ENCODE measurements at regions not wholly inside any gene's neighbourhood (a gene's known extent, or its start where the extent isn't known, plus 50 kb on each side); places are given as distances from the start of the nearest gene placed in this dataset.

GRCh38 chr4:3352941-3353594 is 60.2 kb downstream of the RGS12 start:
- no peak for DNase-seq
- Histone ChIP-seq H3K9me2 (no peaks in the 10 kb centered on the region), H3K4me1 (ENCODE audit: control insufficient read depth in 1 of 2, insufficient read depth in 2 of 2, low read depth in 1 of 2, low read length in 1 of 2) (peaks cover 0 to 4% of the 10 kb centered on the region in 2 experiments; a peak in 1 of 4 replicates), H3K4me3 (ENCODE audit: low read depth in 2 of 2, low read length in 1 of 2) (no peak overlapping the region), H3K36me3 (replicated peaks in 1 of 2; ENCODE audit: control insufficient read depth in 1 of 2, insufficient read depth in 2 of 2, low read length in 1 of 2) (peaks cover 0 to 19% of the 10 kb centered on the region in 2 experiments), H3F3A (replicated peaks; ENCODE audit: insufficient read depth) (peaks cover 11% of the 10 kb centered on the region), H3K4me2 (no peak overlapping the region), H4K20me1 (ENCODE audit: insufficient read depth) (peaks cover 5% of the 10 kb centered on the region; the same call in 1 of the 2 replicates), H3K9me3 (no peaks in the 10 kb centered on the region), H3K79me2 (ENCODE audit: insufficient read depth) (peaks cover 19% of the 10 kb centered on the region; the same call in 1 of the 2 replicates), H3K27ac (ENCODE audit: low read depth in 2 of 2, low read length in 1 of 2) (no peak overlapping the region), H3K9ac (no peak overlapping the region), H2AFZ (ENCODE audit: low read depth) (no peak overlapping the region), H3K27me3 (ENCODE audit: insufficient read depth) (no peaks in the 10 kb centered on the region)
- no peak for TF ChIP-seq FOXM1 (IDR thresholded peaks at IDR 0.05; ENCODE audit: low read depth)
- TF ChIP-seq CTCF (IDR thresholded peaks at IDR 0.05) = no peak
- TF ChIP-seq MAX (IDR thresholded peaks at IDR 0.05; ENCODE audit: low read depth) = no peak
- TF ChIP-seq RCOR1 (IDR thresholded peaks at IDR 0.05; ENCODE audit: low read length) = no peak
- no peak for TF ChIP-seq FOXJ3 (CRISPR knock-in tag; IDR thresholded peaks at IDR 0.05)
- no peak for TF ChIP-seq TEAD4 (IDR thresholded peaks at IDR 0.05; ENCODE audit: borderline replicate concordance, insufficient read depth)
- TF ChIP-seq, protein P1, sequence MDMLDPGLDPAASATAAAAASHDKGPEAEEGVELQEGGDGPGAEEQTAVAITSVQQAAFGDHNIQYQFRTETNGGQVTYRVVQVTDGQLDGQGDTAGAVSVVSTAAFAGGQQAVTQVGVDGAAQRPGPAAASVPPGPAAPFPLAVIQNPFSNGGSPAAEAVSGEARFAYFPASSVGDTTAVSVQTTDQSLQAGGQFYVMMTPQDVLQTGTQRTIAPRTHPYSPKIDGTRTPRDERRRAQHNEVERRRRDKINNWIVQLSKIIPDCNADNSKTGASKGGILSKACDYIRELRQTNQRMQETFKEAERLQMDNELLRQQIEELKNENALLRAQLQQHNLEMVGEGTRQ (IDR thresholded peaks at IDR 0.05; ENCODE audit: borderline replicate concordance, low read depth, low read length) = no peak
- TF ChIP-seq, protein P2, sequence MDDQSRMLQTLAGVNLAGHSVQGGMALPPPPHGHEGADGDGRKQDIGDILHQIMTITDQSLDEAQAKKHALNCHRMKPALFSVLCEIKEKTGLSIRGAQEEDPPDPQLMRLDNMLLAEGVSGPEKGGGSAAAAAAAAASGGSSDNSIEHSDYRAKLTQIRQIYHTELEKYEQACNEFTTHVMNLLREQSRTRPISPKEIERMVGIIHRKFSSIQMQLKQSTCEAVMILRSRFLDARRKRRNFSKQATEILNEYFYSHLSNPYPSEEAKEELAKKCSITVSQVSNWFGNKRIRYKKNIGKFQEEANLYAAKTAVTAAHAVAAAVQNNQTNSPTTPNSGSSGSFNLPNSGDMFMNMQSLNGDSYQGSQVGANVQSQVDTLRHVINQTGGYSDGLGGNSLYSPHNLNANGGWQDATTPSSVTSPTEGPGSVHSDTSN (IDR thresholded peaks at IDR 0.05) = no peak
- no peak for TF ChIP-seq USF1 (IDR thresholded peaks at IDR 0.05; ENCODE audit: borderline replicate concordance, low read depth)
- no peak for TF ChIP-seq TAF1 (IDR thresholded peaks at IDR 0.05; ENCODE audit: borderline replicate concordance, low read depth, low read length)
- no peak for TF ChIP-seq MEF2A (IDR thresholded peaks at IDR 0.05; ENCODE audit: borderline replicate concordance, low read depth)
- TF ChIP-seq, protein P3, sequence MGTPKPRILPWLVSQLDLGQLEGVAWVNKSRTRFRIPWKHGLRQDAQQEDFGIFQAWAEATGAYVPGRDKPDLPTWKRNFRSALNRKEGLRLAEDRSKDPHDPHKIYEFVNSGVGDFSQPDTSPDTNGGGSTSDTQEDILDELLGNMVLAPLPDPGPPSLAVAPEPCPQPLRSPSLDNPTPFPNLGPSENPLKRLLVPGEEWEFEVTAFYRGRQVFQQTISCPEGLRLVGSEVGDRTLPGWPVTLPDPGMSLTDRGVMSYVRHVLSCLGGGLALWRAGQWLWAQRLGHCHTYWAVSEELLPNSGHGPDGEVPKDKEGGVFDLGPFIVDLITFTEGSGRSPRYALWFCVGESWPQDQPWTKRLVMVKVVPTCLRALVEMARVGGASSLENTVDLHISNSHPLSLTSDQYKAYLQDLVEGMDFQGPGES (IDR thresholded peaks at IDR 0.05; ENCODE audit: low read depth, low read length) = no peak
- TF ChIP-seq POLR2AphosphoS5 (IDR thresholded peaks at IDR 0.05; ENCODE audit: low read depth, low read length) = no peak
- TF ChIP-seq TCF12 (IDR thresholded peaks at IDR 0.05) = no peak
- no peak for TF ChIP-seq MXI1 (IDR thresholded peaks at IDR 0.05; ENCODE audit: low read depth, low read length)
- TF ChIP-seq SMC3 (IDR thresholded peaks at IDR 0.05; ENCODE audit: low read depth, low read length) = no peak
- TF ChIP-seq JUND (IDR thresholded peaks at IDR 0.05) = no peak
- no peak for TF ChIP-seq NFIC (IDR thresholded peaks at IDR 0.05; ENCODE audit: borderline replicate concordance)
- TF ChIP-seq EP300 (IDR thresholded peaks at IDR 0.05; ENCODE audit: borderline replicate concordance in 1 of 2, low read depth in 1 of 2, low read length in 1 of 2) = no peak
- CTCF ChIA-PET = interaction anchor here (0.8 to 4.8 kb wide), 8 partner anchors 8 to 127 kb away, joined by 3 to 31 read pairs (median 4); no protein-coding TSS in a partner anchor
- POLR2A ChIA-PET = no interaction called here
- 99% methylated on average over 14 of the region's 14 CpGs for WGBS (ENCODE audit: low lambda C conversion rate)

All from SK-N-SH (cell line).